Astrocyte (in vitro differentiated cells and primary cell): ENCODE measurements at regions not wholly inside any gene's neighbourhood (a gene's known extent, or its start where the extent isn't known, plus 50 kb on each side); places are given as distances from the start of the nearest gene placed in this dataset.

ENCODE experiments used
- DNase-seq: peaks from one replicate; pipeline ENCODE4 v3.0.0-alpha.2; 2010; ENCODE audit warnings: low read depth
- FAIRE-seq: peaks from 2 replicates; lab custom pipeline; 2011; peaks lifted over from hg19 to GRCh38; lab: Jason Lieb, UNC
- H2AFZ ChIP-seq: 2 replicates; pipeline ENCODE4 v1.6.0; 2012; ENCODE audit warnings: low read depth, low read length, inconsistent platforms
- H3K27ac ChIP-seq: 2 replicates; pipeline ENCODE4 v1.5.1; 2011; ENCODE audit warnings: low read depth, low read length, inconsistent platforms
- H3K27me3 ChIP-seq: 2 replicates; pipeline ENCODE4 v1.6.0; 2011; ENCODE audit warnings: low read length, inconsistent platforms; ENCODE audit not compliant: insufficient read depth
- H3K36me3 ChIP-seq: 2 replicates; pipeline ENCODE4 v1.5.1; 2011; ENCODE audit warnings: low read length, inconsistent platforms; ENCODE audit not compliant: insufficient read depth
- H3K4me1 ChIP-seq: 2 replicates; pipeline ENCODE4 v1.5.1; 2011; ENCODE audit warnings: low read length, inconsistent platforms; ENCODE audit not compliant: insufficient read depth
- H3K4me2 ChIP-seq: 2 replicates; pipeline ENCODE4 v1.6.0; 2012; ENCODE audit warnings: low read length, inconsistent platforms
- H3K4me3 ChIP-seq: 2 replicates; pipeline ENCODE4 v1.5.1; 2011; ENCODE audit warnings: low read depth, mild to moderate bottlenecking, low read length, inconsistent platforms; ENCODE audit not compliant: insufficient read depth
- H3K79me2 ChIP-seq: 2 replicates; pipeline ENCODE4 v1.6.0; 2012; ENCODE audit warnings: mild to moderate bottlenecking, low read length, inconsistent platforms; ENCODE audit not compliant: insufficient read depth
- H3K9ac ChIP-seq: 2 replicates; pipeline ENCODE4 v1.6.0; 2012; ENCODE audit warnings: mild to moderate bottlenecking, low read length, inconsistent platforms
- H3K9me3 ChIP-seq: 2 replicates; pipeline ENCODE4 v1.5.1; 2012; ENCODE audit warnings: low read depth, mild to moderate bottlenecking, low read length, inconsistent platforms; ENCODE audit not compliant: insufficient read depth
- H4K20me1 ChIP-seq: 2 replicates; pipeline ENCODE4 v1.6.0; 2012; ENCODE audit warnings: low read length, inconsistent platforms; ENCODE audit not compliant: insufficient read depth
- H3K27ac Mint-ChIP-seq: one replicate; pipeline ENCODE4 v1.8.0; 2021; ENCODE audit warnings: mild to moderate bottlenecking, mixed read lengths; ENCODE audit not compliant: unreplicated experiment
- H3K27me3 Mint-ChIP-seq: one replicate; pipeline ENCODE4 v1.8.0; 2021; ENCODE audit warnings: low read depth, mixed read lengths; ENCODE audit not compliant: unreplicated experiment
- H3K36me3 Mint-ChIP-seq: one replicate; pipeline ENCODE4 v1.8.0; 2021; ENCODE audit warnings: low read depth, mixed read lengths; ENCODE audit not compliant: unreplicated experiment
- H3K4me1 Mint-ChIP-seq: one replicate; pipeline ENCODE4 v1.8.0; 2021; ENCODE audit warnings: low read depth, mixed read lengths; ENCODE audit not compliant: unreplicated experiment
- H3K4me3 Mint-ChIP-seq: one replicate; pipeline ENCODE4 v1.8.0; 2021; ENCODE audit warnings: mild to moderate bottlenecking, moderate library complexity, mixed read lengths; ENCODE audit not compliant: unreplicated experiment
- H3K9me3 Mint-ChIP-seq: one replicate; pipeline ENCODE4 v1.8.0; 2021; ENCODE audit warnings: mild to moderate bottlenecking, mixed read lengths; ENCODE audit not compliant: unreplicated experiment
- CTCF ChIP-seq: IDR thresholded peaks from 2 replicates; pipeline ENCODE4 v1.5.1; 2011; ENCODE audit warnings: low read depth, mild to moderate bottlenecking, inconsistent platforms, low read length, moderate library complexity; ENCODE audit not compliant: insufficient read depth
- EZH2 ChIP-seq: IDR thresholded peaks from 2 replicates; pipeline ENCODE4 v1.6.1; 2012; ENCODE audit warnings: mild to moderate bottlenecking, low read length, inconsistent platforms; ENCODE audit not compliant: insufficient read depth

GRCh38 chr21:35170244-35170643 lies 121.1 kb upstream of the RUNX1 start:
- no peak overlapping the region for H3K9ac ChIP-seq
- H2AFZ ChIP-seq: no peak overlapping the region
- Mint-ChIP-seq H3K9me3 (peaks cover 5% of the 10 kb centered on the region), H3K27me3 (peaks cover 6% of the 10 kb centered on the region), H3K36me3 (peaks cover 2% of the 10 kb centered on the region), H3K4me1 (peaks cover 9% of the 10 kb centered on the region), H3K27ac (no peak overlapping the region), H3K4me3 (no peak overlapping the region)
- no peaks in the 10 kb centered on the region for H4K20me1 ChIP-seq
- H3K27ac ChIP-seq: no peak overlapping the region
- FAIRE-seq: no peak
- H3K27me3 ChIP-seq: no peaks in the 10 kb centered on the region
- no peak overlapping the region for H3K4me3 ChIP-seq
- no peak overlapping the region for H3K4me2 ChIP-seq
- no peak for DNase-seq
- TF ChIP-seq EZH2 (no peak), CTCF (no peak)
- peaks cover 3% of the 10 kb centered on the region for H3K9me3 ChIP-seq
- H3K36me3 ChIP-seq: no peaks in the 10 kb centered on the region
- no peaks in the 10 kb centered on the region for H3K79me2 ChIP-seq
- H3K4me1 ChIP-seq: no peaks in the 10 kb centered on the region

GRCh38 chr21:35169574-35169973 lies 120.5 kb upstream of the RUNX1 start:
- Histone ChIP-seq H3K36me3 (no peaks in the 10 kb centered on the region), H3K4me3 (no peak overlapping the region), H3K27me3 (no peaks in the 10 kb centered on the region), H3K4me1 (no peaks in the 10 kb centered on the region), H3K27ac (no peak overlapping the region), H2AFZ (no peak overlapping the region), H3K9ac (no peak overlapping the region), H3K79me2 (no peaks in the 10 kb centered on the region), H4K20me1 (no peaks in the 10 kb centered on the region), H3K9me3 (peaks cover 3% of the 10 kb centered on the region), H3K4me2 (no peak overlapping the region)
- Mint-ChIP-seq H3K27me3 (peaks cover 6% of the 10 kb centered on the region), H3K27ac (no peak overlapping the region), H3K9me3 (peaks cover 8% of the 10 kb centered on the region), H3K4me3 (no peak overlapping the region), H3K4me1 (peaks cover 9% of the 10 kb centered on the region), H3K36me3 (peaks cover 2% of the 10 kb centered on the region)
- no peak for DNase-seq
- FAIRE-seq: no peak
- TF ChIP-seq EZH2 (no peak), CTCF (no peak)

DNA sequence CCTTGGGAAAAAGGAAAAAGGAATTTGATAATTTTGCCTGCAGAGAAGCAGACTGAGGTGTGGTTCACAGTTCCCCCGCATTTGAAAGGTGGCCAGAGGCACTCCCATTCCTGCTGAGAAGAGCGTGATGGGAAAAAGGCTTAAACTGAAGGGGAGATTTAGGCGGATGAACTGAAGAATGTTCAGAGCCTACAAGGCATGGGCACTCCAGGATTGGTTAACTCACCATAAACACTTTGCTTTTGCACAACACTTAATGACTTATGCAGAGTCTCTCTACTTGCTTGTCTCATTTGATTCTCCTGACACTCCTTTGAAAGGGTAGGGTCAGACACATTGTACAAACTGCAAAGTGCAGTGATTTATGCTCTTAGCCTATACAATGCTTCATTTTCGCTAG lies 119.6 kb upstream of the RUNX1 start:
- Histone ChIP-seq H4K20me1 (no peaks in the 10 kb centered on the region), H3K9me3 (peaks cover 3% of the 10 kb centered on the region), H2AFZ (no peak overlapping the region), H3K9ac (no peak overlapping the region), H3K4me2 (no peak overlapping the region), H3K27me3 (no peaks in the 10 kb centered on the region), H3K4me1 (no peaks in the 10 kb centered on the region), H3K27ac (no peak overlapping the region), H3K36me3 (no peaks in the 10 kb centered on the region), H3K4me3 (no peak overlapping the region), H3K79me2 (no peaks in the 10 kb centered on the region)
- Mint-ChIP-seq H3K4me3 (no peak overlapping the region), H3K4me1 (peaks cover 10% of the 10 kb centered on the region), H3K27me3 (peaks cover 6% of the 10 kb centered on the region), H3K36me3 (peaks cover 2% of the 10 kb centered on the region), H3K27ac (no peak overlapping the region), H3K9me3 (peaks cover 8% of the 10 kb centered on the region)
- FAIRE-seq (no peak), DNase-seq (peak; percentile 39)
- no peak for TF ChIP-seq EZH2
- TF ChIP-seq CTCF: no peak
